Small intestine (tissue), 7 donors: ENCODE measurements at regions not wholly inside any gene's neighbourhood (a gene's known extent, or its start where the extent isn't known, plus 50 kb on each side); places are given as distances from the start of the nearest gene placed in this dataset.

ENCODE experiments used
- DNase-seq, 2 donors: peaks; one replicate each; pipeline versions ENCODE4 v3.0.0 to v3.0.0-alpha.2; 2013
- FAIRE-seq: peaks from 2 replicates; lab custom pipeline; 2012; peaks lifted over from hg19 to GRCh38; lab: Jason Lieb, UNC
- H3K27ac ChIP-seq, 3 donors: one replicate each; pipeline ENCODE4 v1.5.1; 2013; ENCODE audit warnings: low read length in 2 of 3, mild to moderate bottlenecking in 2 of 3, control low read depth in 1 of 3, inconsistent platforms in 1 of 3, low read depth in 1 of 3, moderate library complexity in 1 of 3
- H3K27me3 ChIP-seq, 3 donors: one replicate each; pipeline ENCODE4 v1.6.1; 2013; ENCODE audit warnings: low read length in 3 of 3, inconsistent platforms in 1 of 3; ENCODE audit not compliant: control insufficient read depth in 3 of 3, insufficient read depth in 3 of 3
- H3K36me3 ChIP-seq, 3 donors: one replicate each; pipeline ENCODE4 v1.6.1; 2013; ENCODE audit warnings: low read length in 3 of 3, inconsistent platforms in 1 of 3, low read depth in 1 of 3, mild to moderate bottlenecking in 1 of 3, moderate library complexity in 1 of 3; ENCODE audit not compliant: control insufficient read depth in 3 of 3, insufficient read depth in 2 of 3
- H3K4me1 ChIP-seq, 3 donors: one replicate each; pipeline ENCODE4 v1.6.1; 2013; ENCODE audit warnings: low read length in 2 of 3, inconsistent platforms in 1 of 3, low read depth in 1 of 3, mild to moderate bottlenecking in 1 of 3, moderate library complexity in 1 of 3; ENCODE audit not compliant: control insufficient read depth in 3 of 3, insufficient read depth in 2 of 3
- H3K4me3 ChIP-seq, 3 donors: one replicate each; pipeline ENCODE4 v1.5.1; 2013; ENCODE audit warnings: low read length in 3 of 3, control low read depth in 1 of 3, inconsistent platforms in 1 of 3, low read depth in 1 of 3, mild to moderate bottlenecking in 1 of 3, moderate library complexity in 1 of 3
- H3K9me3 ChIP-seq, 2 donors: one replicate each; pipeline ENCODE4 v1.6.1; 2013; ENCODE audit warnings: low read depth in 1 of 2, low read length in 1 of 2; ENCODE audit not compliant: control insufficient read depth in 2 of 2, insufficient read depth in 1 of 2
- WGBS, 3 donors: extraction: QIAGEN DNeasy Blood & Tissue Kit; methylation state at CpG; one replicate each; pipeline ENCODE4 v1.1.7; 2013; 5-methylcytosine and 5-hydroxymethylcytosine counted together
- donor health status: healthy with polysubstance abuse.
- donor health status: control.
- donor health status: control.
- donor health status: Bipolar disorder and iron deficiency.
- donor health status: healthy.

- FAIRE-seq, result no peak
- H3K4me3 ChIP-seq, result no peak overlapping the region
- H3K27me3 ChIP-seq, result no peaks in the 10 kb centered on the region
- no peaks in the 10 kb centered on the region for H3K4me1 ChIP-seq
- peaks cover under 1 to 4% of the 10 kb centered on the region in 2 donors for H3K9me3 ChIP-seq
- H3K27ac ChIP-seq, result no peak overlapping the region
- no peak for DNase-seq
- no peaks in the 10 kb centered on the region for H3K36me3 ChIP-seq
- 79 to 81% (median 79%) methylated on average over 16 of the region's 16 CpGs for WGBS, 3 donors
These were observed 528.7 kb upstream of the DPP6 start for GRCh38 chr7:153523320-153524015.

- FAIRE-seq (no peak), DNase-seq (no peak)
- Histone ChIP-seq H3K9me3 (peaks cover 0 to 4% of the 10 kb centered on the region in 2 donors), H3K36me3 (no peaks in the 10 kb centered on the region), H3K4me1 (no peaks in the 10 kb centered on the region), H3K4me3 (no peak overlapping the region), H3K27ac (no peak overlapping the region), H3K27me3 (no peaks in the 10 kb centered on the region)
- WGBS, 3 donors, result 23 to 37% (median 29%) methylated on average over 9 of the region's 9 CpGs
These were observed 528.1 kb upstream of the DPP6 start for GRCh38 chr7:153524070-153524601.

GRCh38 chr7:153529100-153529499 is 523.1 kb upstream of the DPP6 start:
- DNase-seq (no peak), FAIRE-seq (no peak)
- no peak overlapping the region for H3K4me3 ChIP-seq
- no peaks in the 10 kb centered on the region for H3K27me3 ChIP-seq
- H3K9me3 ChIP-seq, result peaks cover 0 to 12% of the 10 kb centered on the region in 2 donors
- H3K36me3 ChIP-seq, result no peaks in the 10 kb centered on the region
- H3K27ac ChIP-seq, result no peak overlapping the region
- WGBS, 3 donors, result 63 to 79% (median 69%) methylated on average over 7 of the region's 7 CpGs
- H3K4me1 ChIP-seq, result no peaks in the 10 kb centered on the region

GRCh38 chr7:153529651-153530165 is 522.5 kb upstream of the DPP6 start:
- no peak overlapping the region for H3K4me3 ChIP-seq
- no peaks in the 10 kb centered on the region for H3K36me3 ChIP-seq
- FAIRE-seq, result no peak
- DNase-seq, result no peak
- no peak overlapping the region for H3K27ac ChIP-seq
- 87 to 90% (median 87%) methylated on average over 12 of the region's 12 CpGs for WGBS, 3 donors
- H3K27me3 ChIP-seq, result no peaks in the 10 kb centered on the region
- H3K9me3 ChIP-seq, result peaks cover 0 to 12% of the 10 kb centered on the region in 2 donors
- no peaks in the 10 kb centered on the region for H3K4me1 ChIP-seq

- 93% methylated on average over 9 of the region's 9 CpGs for WGBS, 3 donors
- FAIRE-seq (no peak), DNase-seq (no peak)
- Histone ChIP-seq H3K27me3 (no peaks in the 10 kb centered on the region), H3K9me3 (peaks cover 0 to 9% of the 10 kb centered on the region in 2 donors), H3K4me3 (no peak overlapping the region), H3K4me1 (no peaks in the 10 kb centered on the region), H3K36me3 (no peaks in the 10 kb centered on the region), H3K27ac (no peak overlapping the region)
These were observed 521.8 kb upstream of the DPP6 start for GRCh38 chr7:153530441-153530840.

GRCh38 chr7:153532326-153532725 is 519.9 kb upstream of the DPP6 start:
- no peak overlapping the region for H3K4me3 ChIP-seq
- no peak for FAIRE-seq
- DNase-seq, result no peak
- no peaks in the 10 kb centered on the region for H3K4me1 ChIP-seq
- H3K27ac ChIP-seq, result no peak overlapping the region
- H3K27me3 ChIP-seq, result no peaks in the 10 kb centered on the region
- H3K9me3 ChIP-seq, result peaks cover 2 to 10% of the 10 kb centered on the region in 2 donors
- H3K36me3 ChIP-seq, result no peaks in the 10 kb centered on the region
- WGBS, 3 donors, result 73 to 76% (median 75%) methylated on average over 2 of the region's 2 CpGs

GRCh38 chr7:153537271-153537670 is 514.9 kb upstream of the DPP6 start:
- H3K9me3 ChIP-seq, result peaks cover 2% of the 10 kb centered on the region in 2 donors
- no peaks in the 10 kb centered on the region for H3K4me1 ChIP-seq
- FAIRE-seq (no peak), DNase-seq (no peak)
- no peaks in the 10 kb centered on the region for H3K36me3 ChIP-seq
- no peak overlapping the region for H3K27ac ChIP-seq
- no peak overlapping the region for H3K4me3 ChIP-seq
- 58 to 64% (median 62%) methylated on average over 8 of the region's 8 CpGs for WGBS, 3 donors
- H3K27me3 ChIP-seq, result no peaks in the 10 kb centered on the region

GRCh38 chr7:153541903-153542302 is 510.3 kb upstream of the DPP6 start:
- Histone ChIP-seq H3K4me1 (no peaks in the 10 kb centered on the region), H3K9me3 (peaks cover 2 to 4% of the 10 kb centered on the region in 2 donors), H3K36me3 (no peaks in the 10 kb centered on the region), H3K27ac (no peak overlapping the region), H3K4me3 (no peak overlapping the region), H3K27me3 (no peaks in the 10 kb centered on the region)
- no peak for FAIRE-seq
- no peak for DNase-seq
- WGBS, 3 donors, result 84 to 86% (median 85%) methylated on average over 2 of the region's 2 CpGs
